H9 (cell line): ENCODE measurements at regions not wholly inside any gene's neighbourhood (a gene's known extent, or its start where the extent isn't known, plus 50 kb on each side); places are given as distances from the start of the nearest gene placed in this dataset.

Source experiments
- DNase-seq: peaks from one replicate; pipeline ENCODE4 v3.0.0-alpha.2; 2017
- H2AFZ ChIP-seq: one replicate; pipeline ENCODE4 v1.6.1; 2013; ENCODE audit warnings: mild to moderate bottlenecking, low read length, control low read depth, moderate library complexity
- H2AK5ac ChIP-seq: 2 replicates; pipeline ENCODE4 v1.6.1; 2013; ENCODE audit warnings: low read length, control low read depth, mixed read lengths; ENCODE audit not compliant: insufficient read length
- H2BK120ac ChIP-seq: one replicate; pipeline ENCODE4 v1.6.1; 2013; ENCODE audit warnings: low read depth, mild to moderate bottlenecking, low read length, control low read depth, inconsistent platforms; ENCODE audit not compliant: poor library complexity, severe bottlenecking
- H2BK12ac ChIP-seq: 2 replicates; pipeline ENCODE4 v1.6.1; 2013; ENCODE audit warnings: low read length, control low read depth, mixed read lengths, low read depth; ENCODE audit not compliant: insufficient read length
- H2BK15ac ChIP-seq: 2 replicates; pipeline ENCODE4 v1.6.1; 2013; ENCODE audit warnings: low read depth, low read length, control low read depth
- H2BK20ac ChIP-seq: one replicate; pipeline ENCODE4 v1.6.1; 2013; ENCODE audit warnings: low read depth, mild to moderate bottlenecking, low read length, control low read depth, inconsistent platforms; ENCODE audit not compliant: poor library complexity, severe bottlenecking
- H2BK5ac ChIP-seq: 2 replicates; pipeline ENCODE4 v1.6.1; 2013; ENCODE audit warnings: low read length, control low read depth, mixed read lengths; ENCODE audit not compliant: insufficient read length
- H3K14ac ChIP-seq: 2 replicates; pipeline ENCODE4 v1.6.1; 2013; ENCODE audit warnings: low read length, control low read depth; ENCODE audit not compliant: insufficient read depth
- H3K18ac ChIP-seq: 2 replicates; pipeline ENCODE4 v1.6.1; 2013; ENCODE audit warnings: low read depth, mild to moderate bottlenecking, mixed read lengths, low read length, control low read depth; ENCODE audit not compliant: insufficient read length
- H3K23ac ChIP-seq: 2 replicates; pipeline ENCODE4 v1.6.1; 2013; ENCODE audit warnings: low read length, control low read depth, mixed read lengths, low read depth; ENCODE audit not compliant: insufficient read length
- H3K23me2 ChIP-seq: 2 replicates; pipeline ENCODE4 v1.6.1; 2013; ENCODE audit warnings: low read depth, mild to moderate bottlenecking, mixed read lengths, low read length, control low read depth; ENCODE audit not compliant: insufficient read length, poor library complexity, severe bottlenecking
- H3K27ac ChIP-seq: 2 replicates; pipeline ENCODE4 v1.5.1; 2013; ENCODE audit warnings: low read length, control low read depth, mixed read lengths, low read depth; ENCODE audit not compliant: insufficient read length
- H3K27me3 ChIP-seq: 2 replicates; pipeline ENCODE4 v1.6.1; 2013; ENCODE audit warnings: low read length, control low read depth, inconsistent platforms; ENCODE audit not compliant: insufficient read depth
- H3K4ac ChIP-seq: 2 replicates; pipeline ENCODE4 v1.6.1; 2013; ENCODE audit warnings: low read depth, mild to moderate bottlenecking, control low read depth, inconsistent platforms, low read length, moderate library complexity
- H3K4me1 ChIP-seq: 2 replicates; pipeline ENCODE4 v1.6.1; 2013; ENCODE audit warnings: low read length, control low read depth, inconsistent platforms; ENCODE audit not compliant: insufficient read depth
- H3K4me2 ChIP-seq: 2 replicates; pipeline ENCODE4 v1.6.1; 2013; ENCODE audit warnings: low read length, control low read depth, mixed read lengths; ENCODE audit not compliant: insufficient read length, insufficient read depth
- H3K56ac ChIP-seq: 2 replicates; pipeline ENCODE4 v1.6.1; 2013; ENCODE audit warnings: low read depth, mild to moderate bottlenecking, mixed read lengths, low read length, control low read depth; ENCODE audit not compliant: insufficient read length
- H3K79me1 ChIP-seq: 2 replicates; pipeline ENCODE4 v1.6.1; 2013; ENCODE audit warnings: low read depth, mild to moderate bottlenecking, moderate library complexity, low read length, control low read depth, inconsistent platforms; ENCODE audit not compliant: insufficient read depth, poor library complexity, severe bottlenecking
- H3K79me2 ChIP-seq: 2 replicates; pipeline ENCODE4 v1.6.1; 2013; ENCODE audit warnings: low read length, control low read depth, inconsistent platforms; ENCODE audit not compliant: insufficient read depth
- H3K9ac ChIP-seq: 2 replicates; pipeline ENCODE4 v1.6.1; 2013; ENCODE audit warnings: low read length, control low read depth, mixed read lengths; ENCODE audit not compliant: insufficient read length; ENCODE audit errors: extremely low read depth
- H3K9me3 ChIP-seq: one replicate; pipeline ENCODE4 v1.6.1; 2013; ENCODE audit warnings: low read depth, low read length, inconsistent platforms; ENCODE audit not compliant: control insufficient read depth
- H3T11ph ChIP-seq: one replicate; pipeline ENCODE4 v1.6.1; 2013; ENCODE audit warnings: mild to moderate bottlenecking, low read length, control low read depth, inconsistent platforms
- H4K20me1 ChIP-seq: one replicate; pipeline ENCODE4 v1.6.1; 2013; ENCODE audit not compliant: control insufficient read depth, insufficient read length, insufficient read depth
- H4K5ac ChIP-seq: 2 replicates; pipeline ENCODE4 v1.6.1; 2013; ENCODE audit warnings: low read depth, mild to moderate bottlenecking, mixed read lengths, low read length, control low read depth; ENCODE audit not compliant: insufficient read length
- H4K8ac ChIP-seq: replicated peaks from 2 replicates; pipeline ENCODE4 v1.6.1; 2013; ENCODE audit warnings: low read length, control low read depth, mixed read lengths, low read depth; ENCODE audit not compliant: insufficient read length
- H4K91ac ChIP-seq: 2 replicates; pipeline ENCODE4 v1.6.1; 2013; ENCODE audit warnings: low read depth, mild to moderate bottlenecking, moderate library complexity, mixed read lengths, low read length, control low read depth; ENCODE audit not compliant: insufficient read length
- H3K27ac Mint-ChIP-seq, 3 experiments: 2 replicates in 2 of 3; 3 replicates in 1 of 3; pipeline ENCODE4 v1.8.0; 2020 to 2021; ENCODE audit warnings: mixed read lengths in 3 of 3, mild to moderate bottlenecking in 1 of 3, moderate library complexity in 1 of 3
- H3K27me3 Mint-ChIP-seq: 2 replicates; pipeline ENCODE4 v1.8.0; 2021; ENCODE audit warnings: low read depth, mild to moderate bottlenecking, moderate library complexity, mixed read lengths
- H3K36me3 Mint-ChIP-seq, 3 experiments: 2 replicates in 2 of 3; 3 replicates in 1 of 3; pipeline ENCODE4 v1.8.0; 2020 to 2021; ENCODE audit warnings: low read depth in 3 of 3, mixed read lengths in 3 of 3; ENCODE audit not compliant: insufficient read depth in 1 of 3
- H3K4me1 Mint-ChIP-seq, 2 experiments: 2 replicates each; pipeline ENCODE4 v1.8.0; 2020; ENCODE audit warnings: mixed read lengths in 2 of 2
- H3K4me3 Mint-ChIP-seq, 2 experiments: 2 replicates in 1 of 2; 3 replicates in 1 of 2; pipeline ENCODE4 v1.8.0; 2020 to 2021; ENCODE audit warnings: mild to moderate bottlenecking in 2 of 2, mixed read lengths in 2 of 2, moderate library complexity in 1 of 2
- H3K9me3 Mint-ChIP-seq, 2 experiments: 2 replicates in 1 of 2; 3 replicates in 1 of 2; pipeline ENCODE4 v1.8.0; 2020; ENCODE audit warnings: mild to moderate bottlenecking in 2 of 2, mixed read lengths in 2 of 2, moderate library complexity in 1 of 2
- WGBS: extraction: QIAGEN DNeasy Blood & Tissue Kit; methylation state at CpG from one replicate; pipeline ENCODE4 v1.1.7; 2013; ENCODE audit warnings: missing lambda C conversion rate, low lambda C conversion rate, mixed read lengths; ENCODE audit not compliant: insufficient read length; ENCODE audit errors: extremely low coverage; 5-methylcytosine and 5-hydroxymethylcytosine counted together
- TF ChIP-seq, protein P1 (sequence below): fragments of 200-600 bp; sonication (generic); conservative IDR thresholded peaks from 3 replicates; pipeline ENCODE4 v1.8.0; 2021; ENCODE audit warnings: antibody characterized with exemption, mild to moderate bottlenecking

DNA sequence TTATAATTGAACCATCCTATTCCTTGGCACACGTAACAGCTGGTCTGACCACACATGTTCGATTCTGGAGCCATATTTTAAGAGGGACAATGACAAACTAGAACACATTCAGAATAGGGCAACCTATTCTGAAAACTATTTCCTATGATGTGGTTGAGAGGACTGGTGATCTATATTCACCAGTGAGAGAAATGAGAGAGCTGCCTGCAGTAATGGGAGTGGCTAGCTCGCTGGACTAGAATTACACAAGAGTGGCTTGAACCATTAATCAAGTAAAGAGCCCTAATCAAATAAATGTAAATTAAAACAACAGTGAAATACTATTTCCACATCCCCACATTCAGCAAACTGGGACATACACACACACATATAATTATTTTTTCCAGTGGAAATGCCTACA lies 55.3 kb upstream of the LY86 start:
- no peak overlapping the region for H2AK5ac ChIP-seq
- H4K20me1 ChIP-seq: no peaks in the 10 kb centered on the region
- no peak overlapping the region for H2BK15ac ChIP-seq
- no peaks in the 10 kb centered on the region for H3K79me2 ChIP-seq
- H3K36me3 Mint-ChIP-seq: no peaks in the 10 kb centered on the region
- H3K23me2 ChIP-seq: no peaks in the 10 kb centered on the region
- H3K27ac Mint-ChIP-seq: no peak overlapping the region
- no peak overlapping the region for H2BK120ac ChIP-seq
- no peak overlapping the region for H4K8ac ChIP-seq
- H2BK5ac ChIP-seq: no peak overlapping the region
- no peaks in the 10 kb centered on the region for H3K79me1 ChIP-seq
- no peak overlapping the region for H3K27ac ChIP-seq
- H3K4me1 ChIP-seq: peaks cover 2% of the 10 kb centered on the region; the same call in 1 of the 2 replicates
- H3K4me3 Mint-ChIP-seq: no peak overlapping the region
- H3K9ac ChIP-seq: no peak overlapping the region
- no peak overlapping the region for H3K56ac ChIP-seq
- H3K4ac ChIP-seq: no peak overlapping the region
- WGBS: no CpG with 5 or more reads among the region's 3 CpGs
- H3K27me3 ChIP-seq: no peaks in the 10 kb centered on the region
- H3K18ac ChIP-seq: no peak overlapping the region
- no peak overlapping the region for H2AFZ ChIP-seq
- peaks cover under 1% of the 10 kb centered on the region for H3K27me3 Mint-ChIP-seq
- H3T11ph ChIP-seq: no peak overlapping the region
- H3K4me1 Mint-ChIP-seq: peaks cover 2% of the 10 kb centered on the region in 2 experiments; a peak in 2 of 4 replicates
- H4K91ac ChIP-seq: no peak overlapping the region
- H3K9me3 ChIP-seq: no peaks in the 10 kb centered on the region
- no peak overlapping the region for H2BK20ac ChIP-seq
- no peak overlapping the region for H3K14ac ChIP-seq
- no peak overlapping the region for H3K23ac ChIP-seq
- no peaks in the 10 kb centered on the region; a peak in 2 of 5 replicates for H3K9me3 Mint-ChIP-seq
- no peak overlapping the region for H2BK12ac ChIP-seq
- TF ChIP-seq, protein P1, sequence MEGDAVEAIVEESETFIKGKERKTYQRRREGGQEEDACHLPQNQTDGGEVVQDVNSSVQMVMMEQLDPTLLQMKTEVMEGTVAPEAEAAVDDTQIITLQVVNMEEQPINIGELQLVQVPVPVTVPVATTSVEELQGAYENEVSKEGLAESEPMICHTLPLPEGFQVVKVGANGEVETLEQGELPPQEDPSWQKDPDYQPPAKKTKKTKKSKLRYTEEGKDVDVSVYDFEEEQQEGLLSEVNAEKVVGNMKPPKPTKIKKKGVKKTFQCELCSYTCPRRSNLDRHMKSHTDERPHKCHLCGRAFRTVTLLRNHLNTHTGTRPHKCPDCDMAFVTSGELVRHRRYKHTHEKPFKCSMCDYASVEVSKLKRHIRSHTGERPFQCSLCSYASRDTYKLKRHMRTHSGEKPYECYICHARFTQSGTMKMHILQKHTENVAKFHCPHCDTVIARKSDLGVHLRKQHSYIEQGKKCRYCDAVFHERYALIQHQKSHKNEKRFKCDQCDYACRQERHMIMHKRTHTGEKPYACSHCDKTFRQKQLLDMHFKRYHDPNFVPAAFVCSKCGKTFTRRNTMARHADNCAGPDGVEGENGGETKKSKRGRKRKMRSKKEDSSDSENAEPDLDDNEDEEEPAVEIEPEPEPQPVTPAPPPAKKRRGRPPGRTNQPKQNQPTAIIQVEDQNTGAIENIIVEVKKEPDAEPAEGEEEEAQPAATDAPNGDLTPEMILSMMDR: no peak
- DNase-seq: no peak
- no peak overlapping the region for H3K4me2 ChIP-seq
- no peak overlapping the region for H4K5ac ChIP-seq
